ENCODE measurements at regions not wholly inside any gene's neighbourhood (a gene's known extent, or its start where the extent isn't known, plus 50 kb on each side); places are given as distances from the start of the nearest gene placed in this dataset.
A peak's percentile ranks its signal among the peaks of the same experiment; 100 is the strongest.

- no peak for TF ChIP-seq HMGXB4 (CRISPR knock-in tag; IDR thresholded peaks at IDR 0.05)
- no peak for TF ChIP-seq TEAD4 (CRISPR knock-in tag; IDR thresholded peaks at IDR 0.05)
- TF ChIP-seq ATF3 (CRISPR knock-in tag; conservative IDR thresholded peaks at IDR 0.05), result no peak
- no peak for TF ChIP-seq ZNF263 (CRISPR knock-in tag; IDR thresholded peaks at IDR 0.05; ENCODE audit: low read depth)
- TF ChIP-seq ETV6 (CRISPR knock-in tag; IDR thresholded peaks at IDR 0.05), result no peak
- TF ChIP-seq CBFB (CRISPR knock-in tag; IDR thresholded peaks at IDR 0.05; ENCODE audit: low read depth), result no peak
- no peak for TF ChIP-seq ZSCAN18 (CRISPR knock-in tag; IDR thresholded peaks at IDR 0.05)
- TF ChIP-seq ZNF671 (CRISPR knock-in tag; IDR thresholded peaks at IDR 0.05), result no peak
- TF ChIP-seq SOX15 (CRISPR knock-in tag; IDR thresholded peaks at IDR 0.05), result no peak
- no peak for TF ChIP-seq ZNF281 (CRISPR knock-in tag; IDR thresholded peaks at IDR 0.05)
Observed at GRCh38 chr3:23029001-23029400, 174.1 kb upstream of the UBE2E2 start (continued).

- ChIA-PET CTCF (no interaction called here), POLR2A (no interaction called here)
- no peak overlapping the region for H3K27ac Mint-ChIP-seq
- peaks cover 36% of the 10 kb centered on the region for H3K4me1 Mint-ChIP-seq
- DNase-seq (ENCODE audit: low spot score) (peak; percentile 48), ATAC-seq (peak; percentile 82)
- H3K27me3 Mint-ChIP-seq (ENCODE audit: low read depth), result no peaks in the 10 kb centered on the region; the same call in 1 of the 2 replicates
- no peak overlapping the region for H3K4me3 Mint-ChIP-seq
- peaks cover 32% of the 10 kb centered on the region for H3K36me3 Mint-ChIP-seq
- H3K9me3 Mint-ChIP-seq, result peaks cover 25% of the 10 kb centered on the region
- TF ChIP-seq FOXP1 (CRISPR knock-in tag; IDR thresholded peaks at IDR 0.05; ENCODE audit: borderline replicate concordance) (peak; percentile 72; the same call in 1 of the 2 replicates), ZNF138 (CRISPR knock-in tag; conservative IDR thresholded peaks at IDR 0.05) (0 out of 2 replicates have a peak, but pooled peaks have one; percentile 56), MAX (CRISPR knock-in tag; IDR thresholded peaks at IDR 0.05) (0 out of 2 replicates have a peak, but pooled peaks have one; percentile 30), IRF1 (CRISPR knock-in tag; IDR thresholded peaks at IDR 0.05) (no peak), CTCF (IDR thresholded peaks at IDR 0.05) (no peak), ZNF281 (CRISPR knock-in tag; IDR thresholded peaks at IDR 0.05) (peak; percentile 75; the same call in 1 of the 2 replicates), NFATC4 (CRISPR knock-in tag; IDR thresholded peaks at IDR 0.05) (no peak), SMAD3 (CRISPR knock-in tag; IDR thresholded peaks at IDR 0.05; ENCODE audit: borderline replicate concordance) (0 out of 2 replicates have a peak, but pooled peaks have one; percentile 56), FOXK1 (CRISPR knock-in tag; IDR thresholded peaks at IDR 0.05) (peak; percentile 85), FOXP4 (CRISPR knock-in tag; IDR thresholded peaks at IDR 0.05) (peak; percentile 51; the same call in 1 of the 2 replicates)
Observed at GRCh38 chr3:23035927-23036640, 167.0 kb upstream of the UBE2E2 start.

Measured in WTC11 (cell line).